ENCODE measurements at regions not wholly inside any gene's neighbourhood (a gene's known extent, or its start where the extent isn't known, plus 50 kb on each side); places are given as distances from the start of the nearest gene placed in this dataset.

GRCh38 chr7:155138204-155138603, 68.1 kb downstream of the HTR5A start:
- DNase-seq = no peak
- TF ChIP-seq EZH2 (IDR thresholded peaks at IDR 0.05; ENCODE audit: insufficient read depth, poor library complexity, severe bottlenecking) (no peak), EZH2phosphoT487 (IDR thresholded peaks at IDR 0.05; ENCODE audit: insufficient read depth, low read depth) (no peak)
- Histone ChIP-seq H4K20me1 (ENCODE audit: insufficient read depth) (no peaks in the 10 kb centered on the region), H3K9me2 (ENCODE audit: insufficient read depth) (no peaks in the 10 kb centered on the region), H3K4me1 (ENCODE audit: insufficient read depth) (no peaks in the 10 kb centered on the region), H3K4me2 (ENCODE audit: unreplicated experiment) (no peak overlapping the region), H3K27ac (no peak overlapping the region), H3K79me2 (ENCODE audit: insufficient read depth) (no peaks in the 10 kb centered on the region), H3K36me3 (ENCODE audit: low read depth) (no peaks in the 10 kb centered on the region), H3K9ac (no peak overlapping the region), H2AFZ (no peak overlapping the region), H3K4me3 (no peak overlapping the region), H3K27me3 (replicated peaks; ENCODE audit: insufficient read depth) (peaks cover 9% of the 10 kb centered on the region; the same call in 1 of the 2 replicates), H3F3A (ENCODE audit: insufficient read depth) (no peaks in the 10 kb centered on the region), H3K9me3 (ENCODE audit: low read depth) (no peaks in the 10 kb centered on the region)
- 45% methylated on average over 4 of the region's 4 CpGs for whole genome bisulfite sequencing, 2 experiments (ENCODE audit: low coverage in 1 of 2, low lambda C conversion rate in 2 of 2, missing lambda C conversion rate in 2 of 2)
- in situ Hi-C loops (cut with MboI) = no loop called here

DNA sequence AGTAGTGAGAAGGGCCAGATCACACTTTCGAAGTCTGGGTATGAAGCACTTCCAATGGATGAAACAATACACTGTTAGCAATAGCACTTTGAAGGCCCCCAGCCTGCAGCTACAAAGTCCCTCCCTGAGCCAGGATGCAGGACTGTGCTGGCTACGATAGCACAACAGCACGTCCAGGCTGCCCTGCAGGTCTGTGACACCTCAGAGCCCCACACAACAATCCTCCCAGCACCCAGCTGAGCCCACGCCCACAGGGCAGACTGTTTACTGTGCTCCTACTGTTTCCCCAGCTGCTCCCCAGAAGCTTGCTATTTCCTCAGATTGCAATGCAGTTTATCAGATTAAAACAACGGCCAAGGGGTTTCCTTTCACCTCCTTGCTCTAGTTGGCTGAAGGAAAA, 71.4 kb downstream of the HTR5A start:
- no peak overlapping the region for H3K4me3 ChIP-seq
- H3K36me3 ChIP-seq (ENCODE audit: low read depth) = no peaks in the 10 kb centered on the region
- no peaks in the 10 kb centered on the region for H3K9me3 ChIP-seq (ENCODE audit: low read depth)
- no peak overlapping the region for H2AFZ ChIP-seq
- H3F3A ChIP-seq (ENCODE audit: insufficient read depth) = no peaks in the 10 kb centered on the region
- DNase-seq = no peak
- TF ChIP-seq EZH2phosphoT487 (IDR thresholded peaks at IDR 0.05; ENCODE audit: insufficient read depth, low read depth) = no peak
- no peak for TF ChIP-seq EZH2 (IDR thresholded peaks at IDR 0.05; ENCODE audit: insufficient read depth, poor library complexity, severe bottlenecking)
- H3K79me2 ChIP-seq (ENCODE audit: insufficient read depth) = no peaks in the 10 kb centered on the region
- peaks cover 9% of the 10 kb centered on the region; the same call in 1 of the 2 replicates for H3K27me3 ChIP-seq (replicated peaks; ENCODE audit: insufficient read depth)
- H3K9ac ChIP-seq = no peak overlapping the region
- no peak overlapping the region for H3K4me2 ChIP-seq (ENCODE audit: unreplicated experiment)
- no peak overlapping the region for H3K27ac ChIP-seq
- WGBS, 2 experiments (ENCODE audit: low coverage in 1 of 2, low lambda C conversion rate in 2 of 2, missing lambda C conversion rate in 2 of 2) = 4 to 5% methylated on average over 5 of the region's 5 CpGs
- no peaks in the 10 kb centered on the region for H3K9me2 ChIP-seq (ENCODE audit: insufficient read depth)
- in situ Hi-C loops (cut with MboI) = no loop called here
- H4K20me1 ChIP-seq (ENCODE audit: insufficient read depth) = no peaks in the 10 kb centered on the region
- no peaks in the 10 kb centered on the region for H3K4me1 ChIP-seq (ENCODE audit: insufficient read depth)

DNA sequence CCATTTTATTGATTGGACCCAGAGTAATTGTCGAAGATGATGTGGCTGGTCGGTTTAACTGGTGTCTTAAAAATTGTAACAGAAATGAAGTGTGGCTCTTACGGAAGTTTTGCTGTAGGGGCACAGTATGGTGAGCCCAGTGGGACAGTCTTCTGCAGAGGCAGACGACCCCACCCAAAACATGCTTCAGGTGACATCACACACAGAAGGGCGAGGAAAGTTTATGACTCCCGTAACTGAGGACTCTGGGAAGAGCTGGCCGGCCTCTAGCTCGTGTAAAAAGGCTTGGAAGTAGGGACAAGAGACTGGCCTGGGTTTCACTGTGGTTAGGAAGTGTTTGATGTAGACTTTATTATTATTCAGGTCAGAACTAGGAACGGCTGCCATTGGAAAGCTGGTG, 73.3 kb downstream of the HTR5A start:
- Histone ChIP-seq H4K20me1 (ENCODE audit: insufficient read depth) (no peaks in the 10 kb centered on the region), H3K79me2 (ENCODE audit: insufficient read depth) (no peaks in the 10 kb centered on the region), H2AFZ (no peak overlapping the region), H3K4me3 (no peak overlapping the region), H3K27ac (no peak overlapping the region), H3K4me2 (ENCODE audit: unreplicated experiment) (no peak overlapping the region), H3K27me3 (replicated peaks; ENCODE audit: insufficient read depth) (peaks cover 9% of the 10 kb centered on the region; the same call in 1 of the 2 replicates), H3K9ac (no peak overlapping the region), H3K36me3 (ENCODE audit: low read depth) (no peaks in the 10 kb centered on the region), H3K4me1 (ENCODE audit: insufficient read depth) (no peaks in the 10 kb centered on the region), H3K9me3 (ENCODE audit: low read depth) (no peaks in the 10 kb centered on the region), H3K9me2 (ENCODE audit: insufficient read depth) (no peaks in the 10 kb centered on the region), H3F3A (ENCODE audit: insufficient read depth) (no peaks in the 10 kb centered on the region)
- in situ Hi-C loops (cut with MboI) = no loop called here
- TF ChIP-seq EZH2 (IDR thresholded peaks at IDR 0.05; ENCODE audit: insufficient read depth, poor library complexity, severe bottlenecking) (no peak), EZH2phosphoT487 (IDR thresholded peaks at IDR 0.05; ENCODE audit: insufficient read depth, low read depth) (no peak)
- 25 to 32% methylated on average over 9 of the region's 9 CpGs for WGBS, 2 experiments (ENCODE audit: low coverage in 1 of 2, low lambda C conversion rate in 2 of 2, missing lambda C conversion rate in 2 of 2)
- DNase-seq = no peak

DNA sequence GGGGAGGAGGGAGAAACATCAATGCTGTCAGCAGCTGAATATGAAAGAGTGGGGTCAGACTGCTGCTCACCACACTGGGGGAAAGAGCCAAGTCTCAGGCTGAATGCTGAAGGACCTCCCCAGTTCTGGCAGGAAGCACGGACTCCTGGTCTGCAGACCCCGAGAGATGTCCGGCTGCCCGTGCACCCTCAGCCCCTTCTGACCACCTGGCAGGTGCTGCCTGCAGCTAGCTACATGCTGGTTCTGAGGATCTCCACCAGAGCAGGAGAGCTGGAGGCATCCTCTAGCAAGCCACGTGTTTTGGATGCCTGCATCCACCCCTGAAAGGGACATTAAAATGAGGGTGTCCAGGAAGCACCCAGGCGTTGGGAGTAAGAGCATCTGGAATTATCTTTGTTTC, 74.2 kb downstream of the HTR5A start:
- Histone ChIP-seq H3K4me2 (ENCODE audit: unreplicated experiment) (no peak overlapping the region), H3K9me3 (ENCODE audit: low read depth) (no peaks in the 10 kb centered on the region), H3K27ac (no peak overlapping the region), H3K4me1 (ENCODE audit: insufficient read depth) (no peaks in the 10 kb centered on the region), H3K4me3 (no peak overlapping the region), H3K27me3 (replicated peaks; ENCODE audit: insufficient read depth) (peaks cover 9% of the 10 kb centered on the region; the same call in 1 of the 2 replicates), H3K9me2 (ENCODE audit: insufficient read depth) (no peaks in the 10 kb centered on the region), H3K9ac (no peak overlapping the region), H3F3A (ENCODE audit: insufficient read depth) (no peaks in the 10 kb centered on the region), H3K36me3 (ENCODE audit: low read depth) (no peaks in the 10 kb centered on the region), H2AFZ (no peak overlapping the region), H3K79me2 (ENCODE audit: insufficient read depth) (no peaks in the 10 kb centered on the region), H4K20me1 (ENCODE audit: insufficient read depth) (no peaks in the 10 kb centered on the region)
- TF ChIP-seq EZH2 (IDR thresholded peaks at IDR 0.05; ENCODE audit: insufficient read depth, poor library complexity, severe bottlenecking) = no peak
- TF ChIP-seq EZH2phosphoT487 (IDR thresholded peaks at IDR 0.05; ENCODE audit: insufficient read depth, low read depth) = no peak
- DNase-seq = no peak
- 2 to 5% methylated on average over 6 of the region's 6 CpGs for WGBS, 2 experiments (ENCODE audit: low coverage in 1 of 2, low lambda C conversion rate in 2 of 2, missing lambda C conversion rate in 2 of 2)
- in situ Hi-C loops (cut with MboI) = no loop called here

Measured in GM23248 (cell line).